H7 (cell line): ENCODE measurements at regions not wholly inside any gene's neighbourhood (a gene's known extent, or its start where the extent isn't known, plus 50 kb on each side); places are given as distances from the start of the nearest gene placed in this dataset.

Experiments
- DNase-seq: peaks from one replicate; pipeline ENCODE4 v3.0.0; 2012
- H3K27me3 ChIP-seq: 2 replicates; pipeline ENCODE4 v1.6.0; 2011; ENCODE audit warnings: mild to moderate bottlenecking, low read length; ENCODE audit not compliant: control insufficient read depth, insufficient read depth
- H3K36me3 ChIP-seq: replicated peaks from 2 replicates; pipeline ENCODE4 v1.5.1; 2011; ENCODE audit warnings: low read length; ENCODE audit not compliant: control insufficient read depth, insufficient read depth
- H3K4me3 ChIP-seq: 2 replicates; pipeline ENCODE4 v1.5.1; 2011; ENCODE audit warnings: low read depth, mild to moderate bottlenecking, control low read depth, low read length, moderate library complexity; ENCODE audit not compliant: insufficient read depth

DNA sequence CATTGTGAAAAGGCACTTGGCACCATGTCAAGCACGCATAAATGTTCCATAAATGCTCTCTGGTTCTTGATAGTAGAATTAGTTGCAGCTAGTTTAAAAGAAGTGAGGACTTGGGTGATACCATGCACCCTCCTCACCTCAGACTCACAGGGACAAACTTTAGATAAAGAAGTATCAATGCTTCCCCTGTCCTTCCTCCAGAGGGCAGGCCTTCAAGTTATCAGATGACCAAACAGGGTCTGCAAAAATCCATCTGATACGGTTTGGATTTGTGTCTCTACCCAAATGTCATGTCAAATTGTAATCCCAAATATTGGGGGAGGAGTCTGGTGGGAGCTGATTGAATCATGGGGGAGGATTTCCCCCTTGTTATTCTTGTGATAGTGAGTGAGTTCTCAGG lies 54.1 kb downstream of the C1QL2 start:
- no peaks in the 10 kb centered on the region for H3K36me3 ChIP-seq
- DNase-seq = peak; percentile 51
- no peaks in the 10 kb centered on the region for H3K27me3 ChIP-seq
- no peak overlapping the region for H3K4me3 ChIP-seq

GRCh38 chr2:119102964-119103363 lies 55.6 kb downstream of the C1QL2 start:
- Histone ChIP-seq H3K4me3 (no peak overlapping the region), H3K36me3 (no peaks in the 10 kb centered on the region), H3K27me3 (no peaks in the 10 kb centered on the region)
- no peak for DNase-seq

- no peaks in the 10 kb centered on the region for H3K27me3 ChIP-seq
- no peak overlapping the region for H3K4me3 ChIP-seq
- H3K36me3 ChIP-seq = no peaks in the 10 kb centered on the region
- no peak for DNase-seq
Observed at GRCh38 chr2:119088416-119088815, 70.1 kb downstream of the C1QL2 start.

DNA sequence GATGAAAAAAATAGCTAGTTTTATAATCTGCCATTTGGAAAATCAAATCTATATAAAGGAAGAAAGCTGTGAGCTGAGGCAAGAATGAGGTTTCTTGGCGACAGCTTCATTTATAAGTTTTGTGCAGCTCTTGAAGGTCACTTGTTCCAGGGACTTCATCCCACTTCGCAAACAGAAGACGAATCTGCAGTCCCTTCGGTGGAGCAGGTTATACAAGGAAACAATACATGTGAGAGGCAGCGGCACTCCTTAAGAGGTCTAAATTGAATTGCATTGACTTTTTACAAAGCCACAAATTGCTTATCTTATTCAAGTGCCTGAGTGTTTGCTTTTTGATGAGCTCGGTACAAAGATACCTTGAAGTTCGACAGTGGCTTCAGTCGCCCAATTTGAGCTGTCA lies 72.2 kb downstream of the C1QL2 start:
- Histone ChIP-seq H3K36me3 (no peaks in the 10 kb centered on the region), H3K27me3 (no peaks in the 10 kb centered on the region), H3K4me3 (no peak overlapping the region)
- DNase-seq = no peak

DNA sequence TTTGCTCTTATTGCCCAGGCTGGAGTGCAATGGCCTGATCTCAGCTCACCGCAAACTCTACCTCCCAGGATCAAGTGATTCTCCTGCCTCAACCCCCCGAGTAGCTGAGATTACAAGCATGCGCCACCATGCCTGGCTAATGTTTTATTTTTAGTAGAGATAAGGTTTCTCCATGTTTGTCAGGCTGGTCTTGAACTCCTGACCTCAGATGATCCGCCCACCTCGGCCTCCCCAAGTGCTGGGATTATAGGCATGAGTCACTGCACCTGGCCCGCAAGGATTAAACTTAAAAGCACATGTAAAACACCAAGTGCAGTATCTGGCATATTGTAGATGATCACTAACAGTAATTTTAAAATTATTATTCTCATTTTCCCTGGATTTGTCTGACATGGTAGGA lies 72.9 kb downstream of the C1QL2 start:
- no peak overlapping the region for H3K4me3 ChIP-seq
- no peaks in the 10 kb centered on the region for H3K36me3 ChIP-seq
- DNase-seq = no peak
- no peaks in the 10 kb centered on the region for H3K27me3 ChIP-seq

DNA sequence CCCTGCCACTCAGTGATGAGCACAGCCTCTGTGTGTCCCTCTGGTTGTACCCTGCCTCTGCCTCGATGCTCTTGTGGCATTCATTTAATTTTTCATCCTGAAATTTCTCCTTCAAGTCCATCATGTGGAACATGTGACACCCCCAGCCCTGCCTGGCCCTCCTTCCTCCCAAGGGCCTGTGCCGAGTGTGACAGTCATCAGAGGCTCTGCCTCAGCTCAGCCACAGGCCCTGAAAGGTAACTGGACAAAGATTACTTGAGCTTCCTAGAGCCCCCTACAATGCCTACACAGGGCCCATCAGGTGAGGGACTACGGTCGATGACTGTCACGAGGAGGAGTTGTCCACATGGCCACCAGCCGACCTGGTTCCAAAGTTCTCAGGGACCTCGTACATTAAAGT lies 75.1 kb downstream of the C1QL2 start:
- H3K27me3 ChIP-seq = no peaks in the 10 kb centered on the region
- no peak overlapping the region for H3K4me3 ChIP-seq
- H3K36me3 ChIP-seq = no peaks in the 10 kb centered on the region
- DNase-seq = no peak

DNA sequence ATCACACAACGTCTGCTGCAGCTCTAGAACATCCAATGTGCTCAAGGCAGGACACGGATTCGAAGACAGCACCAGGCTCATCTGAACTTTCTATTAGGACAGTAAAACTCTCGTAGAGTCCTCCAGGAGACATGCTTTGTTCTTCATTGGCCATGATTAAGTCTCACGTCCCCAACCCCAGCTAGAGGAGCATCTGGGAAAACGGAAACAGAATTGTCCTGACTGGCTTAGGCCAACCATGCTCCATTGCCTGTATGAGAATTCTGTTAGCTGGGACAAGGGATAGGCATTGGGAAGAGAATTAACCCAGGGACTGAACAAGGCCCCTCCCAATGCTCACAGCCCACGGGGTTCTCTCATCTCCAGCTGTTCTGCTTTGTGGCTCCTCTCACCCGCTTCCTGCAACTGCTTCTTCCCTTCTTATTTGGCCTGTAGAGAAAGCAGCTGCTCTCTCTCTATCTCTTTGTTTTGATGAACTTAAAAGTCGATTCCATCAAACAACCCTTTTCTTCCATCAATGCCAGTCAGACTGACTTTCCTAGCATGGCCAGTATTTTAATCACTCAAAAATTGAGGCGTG lies 75.6 kb downstream of the C1QL2 start:
- no peak for DNase-seq
- no peaks in the 10 kb centered on the region for H3K36me3 ChIP-seq

GRCh38 chr2:119078796-119079195 lies 79.8 kb downstream of the C1QL2 start:
- Histone ChIP-seq H3K36me3 (no peaks in the 10 kb centered on the region), H3K4me3 (no peak overlapping the region), H3K27me3 (no peaks in the 10 kb centered on the region)
- DNase-seq = no peak

More for the DNA sequence above, 75.6 kb downstream of the C1QL2 start:
- no peak overlapping the region for H3K4me3 ChIP-seq
- H3K27me3 ChIP-seq = no peaks in the 10 kb centered on the region

- Histone ChIP-seq H3K27me3 (no peaks in the 10 kb centered on the region; the same call in 1 of the 2 replicates), H3K4me3 (no peak overlapping the region), H3K36me3 (no peaks in the 10 kb centered on the region)
- no peak for DNase-seq
Observed at GRCh38 chr2:119076713-119077112, 81.8 kb downstream of the C1QL2 start.

DNA sequence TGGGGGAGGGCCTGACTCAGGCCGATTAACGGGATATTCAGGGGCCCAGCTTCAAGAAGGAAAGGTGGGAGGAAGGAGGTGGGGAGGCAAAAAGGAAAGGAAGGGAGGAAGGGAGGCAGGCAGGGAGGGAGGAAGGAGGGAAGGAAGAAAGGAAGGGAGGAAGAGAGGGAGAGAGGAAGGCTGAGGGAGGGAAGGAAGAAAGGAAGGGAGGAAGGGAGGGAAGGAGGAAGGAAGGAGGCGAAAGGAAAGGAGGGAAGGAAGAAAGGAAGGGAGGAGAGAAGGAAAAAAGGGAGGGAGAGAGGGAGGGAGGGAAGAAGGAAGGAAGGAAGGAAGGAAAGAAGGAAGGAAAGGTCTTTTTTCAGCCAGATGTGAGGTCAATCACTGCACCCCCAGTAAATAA lies 85.3 kb downstream of the C1QL2 start:
- no peaks in the 10 kb centered on the region; the same call in 1 of the 2 replicates for H3K27me3 ChIP-seq
- H3K36me3 ChIP-seq = no peaks in the 10 kb centered on the region

GRCh38 chr2:119071476-119071875 lies 87.1 kb downstream of the C1QL2 start:
- H3K27me3 ChIP-seq = no peaks in the 10 kb centered on the region; the same call in 1 of the 2 replicates
- H3K4me3 ChIP-seq = no peak overlapping the region
- H3K36me3 ChIP-seq = no peaks in the 10 kb centered on the region
- DNase-seq = no peak

More for the DNA sequence above, 85.3 kb downstream of the C1QL2 start:
- DNase-seq = no peak
- H3K4me3 ChIP-seq = no peak overlapping the region

DNA sequence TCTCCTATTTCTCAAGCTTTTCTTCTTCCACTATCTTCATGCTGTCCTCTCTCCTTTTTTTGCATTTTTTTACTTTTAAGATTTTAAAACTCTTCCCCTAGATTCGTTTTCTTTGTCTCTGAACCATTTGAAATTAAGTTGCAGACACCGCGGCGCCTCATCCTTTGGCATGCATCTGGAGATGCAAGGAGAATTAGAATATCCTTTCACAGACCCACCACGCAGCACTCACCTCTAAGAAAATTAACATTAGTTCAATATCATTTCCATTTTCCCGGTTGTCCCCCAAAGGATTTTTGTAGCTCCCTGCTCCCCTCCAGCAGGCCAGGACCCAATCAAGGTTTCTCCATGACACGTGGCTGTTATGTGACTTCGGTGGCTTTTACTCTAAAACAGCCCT lies 88.8 kb downstream of the C1QL2 start:
- H3K27me3 ChIP-seq = no peaks in the 10 kb centered on the region; the same call in 1 of the 2 replicates
- no peak for DNase-seq
- no peaks in the 10 kb centered on the region for H3K36me3 ChIP-seq
- H3K4me3 ChIP-seq = no peak overlapping the region

DNA sequence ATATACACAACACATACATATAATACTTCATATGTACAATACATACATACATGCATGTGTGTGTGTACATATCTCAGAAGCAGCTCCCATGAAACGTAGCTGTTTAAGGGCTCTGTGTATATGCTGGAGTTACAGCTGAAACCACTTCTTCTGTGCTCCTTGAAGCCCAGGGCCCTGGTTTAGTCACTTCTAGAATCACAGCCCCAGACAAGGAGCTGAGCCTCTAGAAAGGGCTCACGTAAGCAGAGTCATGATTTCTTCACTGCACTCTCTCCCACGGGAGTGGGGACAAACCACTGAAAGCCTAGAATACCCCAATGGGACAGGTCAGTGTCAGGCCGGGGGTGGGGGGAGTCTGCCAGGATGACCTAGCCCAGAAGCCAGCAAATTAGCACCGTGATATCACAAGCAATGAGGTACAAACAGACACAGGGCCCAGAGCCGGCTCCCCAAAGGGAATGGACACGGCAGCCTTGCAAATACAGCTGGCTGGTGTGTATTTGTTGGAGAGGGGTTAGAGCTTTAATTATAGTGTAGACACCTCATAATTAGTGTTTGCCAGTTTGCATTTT lies 90.3 kb downstream of the C1QL2 start:
- no peak overlapping the region for H3K4me3 ChIP-seq
- H3K36me3 ChIP-seq = no peaks in the 10 kb centered on the region
- no peak for DNase-seq
- no peaks in the 10 kb centered on the region for H3K27me3 ChIP-seq

DNA sequence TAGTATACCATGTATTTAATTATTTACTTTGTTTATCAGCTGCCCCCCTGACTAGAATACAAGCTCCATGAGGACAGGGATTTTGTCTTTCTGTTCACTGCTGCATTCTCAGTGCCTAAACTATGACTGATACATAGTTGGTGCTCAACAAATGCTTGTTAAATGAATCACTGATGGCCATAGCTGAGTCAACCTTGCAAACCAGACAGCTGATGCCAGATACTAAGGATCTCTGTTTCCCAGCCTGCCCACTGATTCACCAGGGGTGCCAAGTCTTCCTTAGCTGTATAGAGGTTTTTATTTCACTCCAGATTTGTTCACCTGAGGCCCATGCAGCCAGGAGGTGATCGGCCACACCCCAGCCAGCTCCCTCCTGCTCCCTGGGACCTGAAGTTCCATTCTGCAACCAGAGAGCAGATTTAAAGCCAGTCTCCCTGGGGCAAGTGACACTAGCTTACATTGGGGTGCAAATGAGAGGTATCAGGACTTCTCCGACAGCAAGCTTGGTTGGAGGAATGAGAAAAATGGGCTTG lies 92.2 kb downstream of the C1QL2 start:
- DNase-seq = no peak
- no peaks in the 10 kb centered on the region for H3K27me3 ChIP-seq
- no peak overlapping the region for H3K4me3 ChIP-seq
- no peaks in the 10 kb centered on the region for H3K36me3 ChIP-seq

DNA sequence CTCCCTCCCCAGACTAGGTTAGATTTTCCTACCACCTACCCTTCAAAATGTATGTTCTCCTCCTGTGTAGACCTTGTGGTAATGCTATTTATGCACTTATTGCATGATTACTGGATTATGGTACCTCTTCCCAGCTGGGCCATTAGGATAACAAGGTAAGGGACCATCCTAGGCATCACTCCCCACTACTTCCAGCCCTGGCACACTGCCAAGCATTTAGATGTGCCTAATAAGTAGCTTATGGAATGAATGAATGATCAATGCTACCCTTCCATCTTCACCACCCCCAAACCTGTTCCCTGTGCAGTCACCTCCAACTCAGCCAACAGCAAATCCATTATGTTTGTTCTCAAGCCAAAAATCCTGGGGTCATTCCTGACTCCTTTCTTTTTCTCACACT lies 93.4 kb downstream of the C1QL2 start:
- Histone ChIP-seq H3K36me3 (no peaks in the 10 kb centered on the region), H3K4me3 (no peak overlapping the region), H3K27me3 (no peaks in the 10 kb centered on the region)
- no peak for DNase-seq
